SU-DHL-6 (cell line): ENCODE measurements at regions not wholly inside any gene's neighbourhood (a gene's known extent, or its start where the extent isn't known, plus 50 kb on each side); places are given as distances from the start of the nearest gene placed in this dataset.

Source experiments
- H2AFZ ChIP-seq: fragments of 200-600 bp; sonication (generic); 2 replicates; pipeline ENCODE4 v1.6.1; 2014; ENCODE audit warnings: low read depth, mild to moderate bottlenecking, moderate library complexity, mixed read lengths, antibody characterized with exemption, low read length; ENCODE audit not compliant: severe bottlenecking
- H3F3A ChIP-seq: fragments of 200-600 bp; shearing (Covaris generic); 2 replicates; pipeline ENCODE4 v1.6.0; 2016; ENCODE audit warnings: antibody characterized with exemption, mild to moderate bottlenecking; ENCODE audit not compliant: insufficient read depth
- H3K27ac ChIP-seq: fragments of 200-600 bp; sonication (generic); 2 replicates; pipeline ENCODE4 v1.5.1; 2016; ENCODE audit warnings: low read depth, mild to moderate bottlenecking, low read length, moderate library complexity, mixed read lengths
- H3K27me3 ChIP-seq: fragments of 200-600 bp; sonication (generic), shearing (Covaris generic); 2 replicates; pipeline ENCODE4 v1.6.0; 2014; ENCODE audit warnings: mild to moderate bottlenecking, low read length
- H3K36me3 ChIP-seq: fragments of 200-600 bp; sonication (generic); 2 replicates; pipeline ENCODE4 v1.6.1; 2014; ENCODE audit warnings: mild to moderate bottlenecking, low read length, mixed read lengths
- H3K4me2 ChIP-seq: fragments of 300-600, 200-600 bp; shearing (Covaris generic), sonication (generic); 2 replicates; pipeline ENCODE4 v1.6.0; 2014; ENCODE audit warnings: low read length, low read depth, mild to moderate bottlenecking; ENCODE audit not compliant: poor library complexity, severe bottlenecking
- H3K4me3 ChIP-seq: fragments of 200-600 bp; sonication (generic); 2 replicates; pipeline ENCODE4 v1.5.1; 2014; ENCODE audit warnings: antibody characterized with exemption, low read length, mild to moderate bottlenecking, mixed read lengths; ENCODE audit not compliant: insufficient read depth, poor library complexity, severe bottlenecking
- H3K79me2 ChIP-seq: fragments of 200-600 bp; sonication (generic); 2 replicates; pipeline ENCODE4 v1.6.1; 2014; ENCODE audit warnings: mild to moderate bottlenecking, low read length, moderate library complexity; ENCODE audit not compliant: insufficient read depth
- H3K9ac ChIP-seq: fragments of 200-600 bp; sonication (generic); 2 replicates; pipeline ENCODE4 v1.7.0; 2014; ENCODE audit warnings: mild to moderate bottlenecking, low read length
- H3K9me2 ChIP-seq: fragments of 200-600 bp; sonication (generic); replicated peaks from 2 replicates; pipeline ENCODE4 v1.6.1; 2014; ENCODE audit warnings: low read length; ENCODE audit not compliant: insufficient read depth
- H3K9me3 ChIP-seq: fragments of 200-600 bp; sonication (generic); 2 replicates; pipeline ENCODE4 v1.6.1; 2014; ENCODE audit warnings: low read length, mixed read lengths; ENCODE audit not compliant: insufficient read depth
- H4K20me1 ChIP-seq: fragments of 200-600 bp; sonication (generic); 2 replicates; pipeline ENCODE4 v1.6.1; 2014; ENCODE audit warnings: low read depth, mild to moderate bottlenecking, antibody characterized with exemption, low read length, moderate library complexity, mixed read lengths
- EZH2phosphoT487 ChIP-seq: fragments of 200-600 bp; sonication (generic), shearing (Covaris generic); conservative IDR thresholded peaks from 2 replicates; pipeline ENCODE4 v1.6.1; 2018; ENCODE audit warnings: mild to moderate bottlenecking, antibody characterized with exemption, low read length, moderate library complexity, mixed read lengths
- TF ChIP-seq, protein P1 (sequence below): fragments of 200-600 bp; sonication (generic); IDR thresholded peaks from one replicate; pipeline ENCODE4 v1.5.1; 2017; ENCODE audit warnings: antibody characterized with exemption, mild to moderate bottlenecking, low read length, moderate library complexity; ENCODE audit not compliant: insufficient read depth, poor library complexity, severe bottlenecking

GRCh38 chr14:98592611-98593170, 679.3 kb downstream of the BCL11B start:
- H3K27ac ChIP-seq = no peak overlapping the region
- no peak overlapping the region for H3K9ac ChIP-seq
- no peaks in the 10 kb centered on the region for H3K9me2 ChIP-seq
- H4K20me1 ChIP-seq = no peaks in the 10 kb centered on the region
- no peaks in the 10 kb centered on the region for H3F3A ChIP-seq
- no peak overlapping the region for H3K4me2 ChIP-seq
- H2AFZ ChIP-seq = no peak overlapping the region
- no peaks in the 10 kb centered on the region for H3K9me3 ChIP-seq
- TF ChIP-seq EZH2phosphoT487 = no peak
- TF ChIP-seq, protein P1, sequence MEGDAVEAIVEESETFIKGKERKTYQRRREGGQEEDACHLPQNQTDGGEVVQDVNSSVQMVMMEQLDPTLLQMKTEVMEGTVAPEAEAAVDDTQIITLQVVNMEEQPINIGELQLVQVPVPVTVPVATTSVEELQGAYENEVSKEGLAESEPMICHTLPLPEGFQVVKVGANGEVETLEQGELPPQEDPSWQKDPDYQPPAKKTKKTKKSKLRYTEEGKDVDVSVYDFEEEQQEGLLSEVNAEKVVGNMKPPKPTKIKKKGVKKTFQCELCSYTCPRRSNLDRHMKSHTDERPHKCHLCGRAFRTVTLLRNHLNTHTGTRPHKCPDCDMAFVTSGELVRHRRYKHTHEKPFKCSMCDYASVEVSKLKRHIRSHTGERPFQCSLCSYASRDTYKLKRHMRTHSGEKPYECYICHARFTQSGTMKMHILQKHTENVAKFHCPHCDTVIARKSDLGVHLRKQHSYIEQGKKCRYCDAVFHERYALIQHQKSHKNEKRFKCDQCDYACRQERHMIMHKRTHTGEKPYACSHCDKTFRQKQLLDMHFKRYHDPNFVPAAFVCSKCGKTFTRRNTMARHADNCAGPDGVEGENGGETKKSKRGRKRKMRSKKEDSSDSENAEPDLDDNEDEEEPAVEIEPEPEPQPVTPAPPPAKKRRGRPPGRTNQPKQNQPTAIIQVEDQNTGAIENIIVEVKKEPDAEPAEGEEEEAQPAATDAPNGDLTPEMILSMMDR = no peak
- H3K4me3 ChIP-seq = no peak overlapping the region
- H3K36me3 ChIP-seq = no peaks in the 10 kb centered on the region
- no peaks in the 10 kb centered on the region for H3K27me3 ChIP-seq
- H3K79me2 ChIP-seq = no peaks in the 10 kb centered on the region

- TF ChIP-seq EZH2phosphoT487 = no peak
- TF ChIP-seq, protein P1 = no peak
- no peaks in the 10 kb centered on the region for H3K9me3 ChIP-seq
Measured at GRCh38 chr14:98593361-98593761, 678.6 kb downstream of the BCL11B start.

GRCh38 chr14:98594156-98594555, 677.8 kb downstream of the BCL11B start:
- H3F3A ChIP-seq = no peaks in the 10 kb centered on the region
- no peak for TF ChIP-seq EZH2phosphoT487
- TF ChIP-seq, protein P1 = no peak
- H3K9me2 ChIP-seq = no peaks in the 10 kb centered on the region
- no peaks in the 10 kb centered on the region for H3K9me3 ChIP-seq
- no peaks in the 10 kb centered on the region for H3K36me3 ChIP-seq
- no peak overlapping the region for H3K4me2 ChIP-seq
- no peak overlapping the region for H3K27ac ChIP-seq
- H2AFZ ChIP-seq = no peak overlapping the region
- H4K20me1 ChIP-seq = no peaks in the 10 kb centered on the region
- no peak overlapping the region for H3K9ac ChIP-seq
- H3K27me3 ChIP-seq = no peaks in the 10 kb centered on the region
- no peaks in the 10 kb centered on the region for H3K79me2 ChIP-seq
- no peak overlapping the region for H3K4me3 ChIP-seq

More at GRCh38 chr14:98593361-98593761, 678.6 kb downstream of the BCL11B start:
- H2AFZ ChIP-seq = no peak overlapping the region
- no peaks in the 10 kb centered on the region for H3K9me2 ChIP-seq
- H3K79me2 ChIP-seq = no peaks in the 10 kb centered on the region
- H3K36me3 ChIP-seq = no peaks in the 10 kb centered on the region
- H3K9ac ChIP-seq = no peak overlapping the region
- no peaks in the 10 kb centered on the region for H3K27me3 ChIP-seq
- H3F3A ChIP-seq = no peaks in the 10 kb centered on the region
- no peak overlapping the region for H3K4me3 ChIP-seq
- H3K27ac ChIP-seq = no peak overlapping the region
- no peaks in the 10 kb centered on the region for H4K20me1 ChIP-seq
- H3K4me2 ChIP-seq = no peak overlapping the region
